MM.1S (cell line): ENCODE measurements at regions not wholly inside any gene's neighbourhood (a gene's known extent, or its start where the extent isn't known, plus 50 kb on each side); places are given as distances from the start of the nearest gene placed in this dataset.

ENCODE experiments used
- DNase-seq: peaks from one replicate; pipeline ENCODE4 v3.0.0-alpha.2; 2015
- H2AFZ ChIP-seq: fragments of 300-600 bp; sonication (generic); 2 replicates; pipeline ENCODE4 v1.6.0; 2016; ENCODE audit warnings: antibody characterized with exemption, low read length
- H3F3A ChIP-seq: fragments of 300-600 bp; sonication (generic); 2 replicates; pipeline ENCODE4 v1.6.1; 2016; ENCODE audit warnings: mild to moderate bottlenecking, antibody characterized with exemption, low read length, moderate library complexity, mixed read lengths; ENCODE audit not compliant: insufficient read depth
- H3K27ac ChIP-seq: fragments of 300-600 bp; sonication (generic); 2 replicates; pipeline ENCODE4 v1.5.1; 2016; ENCODE audit warnings: mild to moderate bottlenecking, low read length
- H3K27me3 ChIP-seq: fragments of 300-600 bp; sonication (generic); replicated peaks from 2 replicates; pipeline ENCODE4 v1.6.0; 2016; ENCODE audit warnings: low read length; ENCODE audit not compliant: insufficient read depth
- H3K36me3 ChIP-seq: fragments of 300-600 bp; sonication (generic); replicated peaks from 2 replicates; pipeline ENCODE4 v1.6.1; 2016; ENCODE audit warnings: mild to moderate bottlenecking, low read length, mixed read lengths; ENCODE audit not compliant: insufficient read depth
- H3K4me1 ChIP-seq: fragments of 300-600 bp; sonication (generic); 2 replicates; pipeline ENCODE4 v1.6.1; 2016; ENCODE audit warnings: low read length, mixed read lengths
- H3K4me2 ChIP-seq: fragments of 300-600 bp; sonication (generic); 2 replicates; pipeline ENCODE4 v1.6.0; 2016; ENCODE audit warnings: low read depth, low read length
- H3K4me3 ChIP-seq: fragments of 300-600 bp; sonication (generic); 2 replicates; pipeline ENCODE4 v1.5.1; 2016; ENCODE audit warnings: low read length, mixed read lengths
- H3K79me2 ChIP-seq: fragments of 300-600 bp; sonication (generic); 2 replicates; pipeline ENCODE4 v1.6.1; 2016; ENCODE audit warnings: mixed run types, low read length, mixed read lengths
- H3K9ac ChIP-seq: fragments of 300-600 bp; sonication (generic); 2 replicates; pipeline ENCODE4 v1.6.1; 2016; ENCODE audit warnings: low read length, mixed read lengths
- H3K9me2 ChIP-seq: fragments of 300-600 bp; sonication (generic); replicated peaks from 2 replicates; pipeline ENCODE4 v1.6.1; 2016; ENCODE audit warnings: mild to moderate bottlenecking, low read length, mixed read lengths; ENCODE audit not compliant: insufficient read depth
- H3K9me3 ChIP-seq: fragments of 300-600 bp; sonication (generic); replicated peaks from 2 replicates; pipeline ENCODE4 v1.6.1; 2016; ENCODE audit warnings: mild to moderate bottlenecking, low read length, mixed read lengths; ENCODE audit not compliant: insufficient read depth
- H4K20me1 ChIP-seq: fragments of 300-600 bp; sonication (generic); 2 replicates; pipeline ENCODE4 v1.6.1; 2016; ENCODE audit warnings: mild to moderate bottlenecking, low read length, moderate library complexity, mixed read lengths; ENCODE audit not compliant: insufficient read depth
- EZH2 ChIP-seq: fragments of 300-600 bp; sonication (generic); optimal IDR thresholded peaks from 2 replicates; pipeline ENCODE3; 2017; ENCODE audit warnings: low read depth, mild to moderate bottlenecking, antibody characterized with exemption, low read length, mixed read lengths
- EZH2phosphoT487 ChIP-seq: fragments of 300-600 bp; sonication (generic); IDR thresholded peaks from 2 replicates; pipeline ENCODE4 v1.6.1; 2018; ENCODE audit warnings: antibody characterized with exemption, low read length
- TF ChIP-seq, protein P1 (sequence below): fragments of 300-600 bp; sonication (generic); IDR thresholded peaks from 2 replicates; pipeline ENCODE4 v1.5.1; 2016; ENCODE audit warnings: antibody characterized with exemption, low read length, mixed read lengths

DNA sequence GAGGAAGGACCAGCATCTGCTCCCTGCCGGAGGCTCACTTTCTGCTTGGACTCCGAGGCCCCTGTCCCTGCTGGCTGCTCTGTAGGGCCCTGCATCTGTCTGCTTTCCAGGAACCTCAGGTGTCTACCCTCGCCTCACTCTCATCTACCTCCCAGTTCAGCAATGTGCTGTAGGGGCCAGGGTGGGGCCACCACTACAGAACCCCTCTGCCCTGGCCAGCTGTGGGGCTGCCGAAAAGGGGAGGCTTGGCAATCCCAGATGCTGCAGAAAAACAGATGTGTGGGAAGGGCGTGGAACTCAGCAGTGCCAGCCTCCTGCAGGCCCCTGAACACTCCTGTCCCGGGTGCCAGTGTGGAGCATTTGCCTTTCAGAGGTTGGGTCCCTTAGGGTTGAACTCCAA, 80.1 kb upstream of the ZNF469 start:
- H3K27ac ChIP-seq, result no peak overlapping the region
- no peaks in the 10 kb centered on the region for H4K20me1 ChIP-seq
- no peak overlapping the region for H3K4me2 ChIP-seq
- DNase-seq, result no peak
- TF ChIP-seq EZH2 (no peak), EZH2phosphoT487 (no peak)
- TF ChIP-seq, protein P1, sequence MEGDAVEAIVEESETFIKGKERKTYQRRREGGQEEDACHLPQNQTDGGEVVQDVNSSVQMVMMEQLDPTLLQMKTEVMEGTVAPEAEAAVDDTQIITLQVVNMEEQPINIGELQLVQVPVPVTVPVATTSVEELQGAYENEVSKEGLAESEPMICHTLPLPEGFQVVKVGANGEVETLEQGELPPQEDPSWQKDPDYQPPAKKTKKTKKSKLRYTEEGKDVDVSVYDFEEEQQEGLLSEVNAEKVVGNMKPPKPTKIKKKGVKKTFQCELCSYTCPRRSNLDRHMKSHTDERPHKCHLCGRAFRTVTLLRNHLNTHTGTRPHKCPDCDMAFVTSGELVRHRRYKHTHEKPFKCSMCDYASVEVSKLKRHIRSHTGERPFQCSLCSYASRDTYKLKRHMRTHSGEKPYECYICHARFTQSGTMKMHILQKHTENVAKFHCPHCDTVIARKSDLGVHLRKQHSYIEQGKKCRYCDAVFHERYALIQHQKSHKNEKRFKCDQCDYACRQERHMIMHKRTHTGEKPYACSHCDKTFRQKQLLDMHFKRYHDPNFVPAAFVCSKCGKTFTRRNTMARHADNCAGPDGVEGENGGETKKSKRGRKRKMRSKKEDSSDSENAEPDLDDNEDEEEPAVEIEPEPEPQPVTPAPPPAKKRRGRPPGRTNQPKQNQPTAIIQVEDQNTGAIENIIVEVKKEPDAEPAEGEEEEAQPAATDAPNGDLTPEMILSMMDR, result no peak
- H3K4me3 ChIP-seq, result no peak overlapping the region
- no peaks in the 10 kb centered on the region for H3K79me2 ChIP-seq
- H2AFZ ChIP-seq, result no peak overlapping the region
- no peaks in the 10 kb centered on the region for H3K4me1 ChIP-seq
- no peaks in the 10 kb centered on the region for H3K36me3 ChIP-seq
- H3F3A ChIP-seq, result no peaks in the 10 kb centered on the region
- no peak overlapping the region for H3K9ac ChIP-seq
- peaks cover 52% of the 10 kb centered on the region for H3K27me3 ChIP-seq
- H3K9me3 ChIP-seq, result no peaks in the 10 kb centered on the region
- no peaks in the 10 kb centered on the region for H3K9me2 ChIP-seq

DNA sequence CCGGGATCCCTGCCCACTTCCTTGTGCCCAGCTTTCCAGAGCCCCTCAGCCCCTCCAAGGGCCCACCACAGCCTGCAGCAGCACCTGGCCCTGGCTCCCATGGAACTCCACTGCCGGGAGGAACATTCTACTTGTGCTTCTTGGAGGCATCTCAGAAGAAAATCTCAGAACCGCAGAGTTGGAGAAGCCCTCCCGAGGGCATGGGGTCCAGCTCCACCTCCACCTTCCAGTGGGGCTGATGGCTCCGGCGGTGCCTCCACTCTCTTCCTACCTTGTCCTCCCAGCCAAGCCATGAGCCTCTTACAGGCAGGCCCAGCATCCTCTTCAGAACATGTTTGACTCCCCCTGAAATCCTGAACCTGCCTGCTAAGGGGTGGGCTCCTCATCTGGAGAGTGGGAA, 79.4 kb upstream of the ZNF469 start:
- H3K36me3 ChIP-seq, result no peaks in the 10 kb centered on the region
- H3K4me3 ChIP-seq, result no peak overlapping the region
- no peak for TF ChIP-seq EZH2
- H3F3A ChIP-seq, result no peaks in the 10 kb centered on the region
- no peak for DNase-seq
- no peaks in the 10 kb centered on the region for H3K79me2 ChIP-seq
- H3K9me2 ChIP-seq, result no peaks in the 10 kb centered on the region
- H3K27ac ChIP-seq, result no peak overlapping the region
- no peak overlapping the region for H2AFZ ChIP-seq
- no peaks in the 10 kb centered on the region for H4K20me1 ChIP-seq
- no peak overlapping the region for H3K4me2 ChIP-seq
- no peak overlapping the region for H3K9ac ChIP-seq
- H3K27me3 ChIP-seq, result peaks cover 51% of the 10 kb centered on the region
- H3K4me1 ChIP-seq, result no peaks in the 10 kb centered on the region
- no peaks in the 10 kb centered on the region for H3K9me3 ChIP-seq

DNA sequence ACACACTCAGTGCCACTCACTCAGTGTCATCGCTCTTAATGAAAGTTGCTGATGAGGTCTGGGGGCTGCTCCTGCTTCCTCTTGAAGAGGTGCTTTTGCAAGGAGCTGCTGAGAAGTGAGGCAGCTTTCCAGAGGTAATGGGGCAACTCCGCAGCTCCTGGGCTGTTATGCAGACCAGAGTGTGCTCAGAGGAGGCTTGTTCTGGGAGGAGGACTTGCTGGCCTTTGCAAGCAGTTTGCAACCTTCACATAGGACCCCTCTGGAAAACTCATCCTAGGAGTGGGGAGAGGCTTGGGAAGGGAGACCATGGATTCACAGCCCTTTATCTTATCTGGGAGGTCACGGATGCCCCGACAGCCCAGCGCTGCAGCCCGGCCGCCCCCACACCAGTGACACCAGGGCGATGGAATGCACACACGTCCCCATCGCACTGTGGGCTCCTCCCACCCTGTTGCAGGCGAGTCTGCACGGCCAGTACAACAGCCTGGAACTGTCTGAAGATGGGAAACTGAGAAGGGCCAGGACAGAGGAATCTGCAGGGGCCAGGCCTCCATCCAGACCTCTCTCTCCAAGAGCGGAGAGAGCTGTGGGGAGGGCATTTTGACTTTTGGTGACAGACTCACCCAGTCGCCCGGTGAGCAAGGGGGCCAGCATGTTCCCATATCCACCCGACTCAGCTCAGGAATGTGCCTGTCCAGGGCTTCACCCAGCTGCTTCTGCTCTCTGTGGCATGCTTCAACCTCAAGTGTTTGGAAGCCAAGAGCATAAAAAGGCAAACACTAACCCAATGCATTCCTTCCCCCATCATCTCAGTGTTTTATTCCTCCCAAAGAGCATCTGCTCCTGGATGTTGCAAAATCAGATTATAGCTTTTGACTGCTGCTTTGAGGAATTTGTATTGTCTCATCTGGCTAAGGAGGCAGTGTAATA, 78.6 kb upstream of the ZNF469 start:
- DNase-seq, result no peak
- Histone ChIP-seq H3K9me3 (no peaks in the 10 kb centered on the region), H4K20me1 (no peaks in the 10 kb centered on the region), H3K9me2 (no peaks in the 10 kb centered on the region), H3K4me3 (no peak overlapping the region), H3K79me2 (no peaks in the 10 kb centered on the region), H3F3A (no peaks in the 10 kb centered on the region), H3K27me3 (peaks cover 54% of the 10 kb centered on the region), H3K36me3 (no peaks in the 10 kb centered on the region), H2AFZ (no peak overlapping the region), H3K27ac (no peak overlapping the region), H3K4me1 (no peaks in the 10 kb centered on the region), H3K9ac (no peak overlapping the region), H3K4me2 (no peak overlapping the region)
- TF ChIP-seq, protein P1, result no peak
- TF ChIP-seq EZH2phosphoT487 (no peak), EZH2 (no peak)

DNA sequence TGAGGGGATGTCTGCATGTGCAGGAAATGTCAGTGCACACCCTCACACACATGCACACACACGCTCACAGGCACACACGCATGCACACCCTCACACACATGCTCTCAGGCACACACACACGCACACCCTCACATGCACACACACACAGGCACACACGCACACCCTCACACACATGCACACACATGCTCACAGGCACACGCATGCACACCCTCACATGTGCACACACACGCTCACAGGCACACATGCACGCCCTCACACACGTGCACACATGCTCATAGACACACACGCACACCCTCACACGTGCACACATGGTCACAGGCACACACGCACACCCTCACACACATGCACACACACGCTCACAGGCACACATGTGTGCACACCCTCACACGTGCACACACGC, 77.6 kb upstream of the ZNF469 start:
- Histone ChIP-seq H3K4me1 (no peaks in the 10 kb centered on the region), H3K27me3 (peaks cover 49% of the 10 kb centered on the region), H3F3A (no peaks in the 10 kb centered on the region), H3K4me2 (no peak overlapping the region), H3K4me3 (no peak overlapping the region), H4K20me1 (no peaks in the 10 kb centered on the region), H2AFZ (no peak overlapping the region), H3K79me2 (no peaks in the 10 kb centered on the region), H3K9me2 (no peaks in the 10 kb centered on the region), H3K36me3 (no peaks in the 10 kb centered on the region), H3K9ac (no peak overlapping the region), H3K9me3 (no peaks in the 10 kb centered on the region), H3K27ac (no peak overlapping the region)
- no peak for TF ChIP-seq EZH2phosphoT487
- TF ChIP-seq EZH2, result no peak
- TF ChIP-seq, protein P1, result no peak
- DNase-seq, result no peak
